ENCODE measurements at regions not wholly inside any gene's neighbourhood (a gene's known extent, or its start where the extent isn't known, plus 50 kb on each side); places are given as distances from the start of the nearest gene placed in this dataset.

DNA sequence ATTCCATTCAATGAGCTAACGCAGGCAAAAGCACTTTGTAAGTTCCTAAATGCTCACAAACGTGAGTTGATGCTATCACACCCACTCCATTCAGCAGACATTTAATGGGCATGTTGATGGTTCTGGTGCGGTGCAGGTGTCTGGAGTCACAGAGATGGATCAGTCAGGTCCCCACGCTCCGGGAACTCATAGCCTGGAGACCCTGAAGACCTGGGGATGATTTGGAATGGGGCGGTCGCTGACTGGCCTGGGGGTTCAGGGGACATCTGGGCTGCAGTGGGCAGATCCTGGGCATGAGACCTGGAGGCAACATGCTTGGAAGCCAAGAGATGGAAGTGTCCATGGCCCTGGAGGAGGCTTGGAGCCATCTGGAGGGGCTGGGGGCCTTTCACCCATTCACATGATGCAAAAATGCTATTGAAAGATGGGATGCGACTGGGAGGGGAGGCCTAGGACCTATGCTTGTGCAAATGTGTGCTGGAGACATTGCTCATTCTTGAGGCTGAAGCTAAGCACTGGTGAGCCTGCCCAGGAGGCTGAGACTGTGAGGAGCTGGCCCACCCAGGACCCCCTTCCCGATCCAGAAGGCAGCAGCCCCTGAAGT lies 522.6 kb downstream of the GLRX3 start:
- Histone ChIP-seq H3K27ac (replicated peaks) (no peak overlapping the region), H3K27me3 (ENCODE audit: insufficient read depth, poor library complexity, severe bottlenecking) (no peaks in the 10 kb centered on the region), H3K4me3 (replicated peaks; ENCODE audit: insufficient read depth, low read length) (no peak overlapping the region)
- no peak for DNase-seq (ENCODE audit: low read depth in 1 of 2, low spot score in 1 of 2)
- TF ChIP-seq, protein P1, sequence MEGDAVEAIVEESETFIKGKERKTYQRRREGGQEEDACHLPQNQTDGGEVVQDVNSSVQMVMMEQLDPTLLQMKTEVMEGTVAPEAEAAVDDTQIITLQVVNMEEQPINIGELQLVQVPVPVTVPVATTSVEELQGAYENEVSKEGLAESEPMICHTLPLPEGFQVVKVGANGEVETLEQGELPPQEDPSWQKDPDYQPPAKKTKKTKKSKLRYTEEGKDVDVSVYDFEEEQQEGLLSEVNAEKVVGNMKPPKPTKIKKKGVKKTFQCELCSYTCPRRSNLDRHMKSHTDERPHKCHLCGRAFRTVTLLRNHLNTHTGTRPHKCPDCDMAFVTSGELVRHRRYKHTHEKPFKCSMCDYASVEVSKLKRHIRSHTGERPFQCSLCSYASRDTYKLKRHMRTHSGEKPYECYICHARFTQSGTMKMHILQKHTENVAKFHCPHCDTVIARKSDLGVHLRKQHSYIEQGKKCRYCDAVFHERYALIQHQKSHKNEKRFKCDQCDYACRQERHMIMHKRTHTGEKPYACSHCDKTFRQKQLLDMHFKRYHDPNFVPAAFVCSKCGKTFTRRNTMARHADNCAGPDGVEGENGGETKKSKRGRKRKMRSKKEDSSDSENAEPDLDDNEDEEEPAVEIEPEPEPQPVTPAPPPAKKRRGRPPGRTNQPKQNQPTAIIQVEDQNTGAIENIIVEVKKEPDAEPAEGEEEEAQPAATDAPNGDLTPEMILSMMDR (IDR thresholded peaks at IDR 0.05; ENCODE audit: insufficient read depth, low read length), result no peak
- TF ChIP-seq SPI1 (IDR thresholded peaks at IDR 0.05; ENCODE audit: borderline replicate concordance, low read depth) (no peak), GABPA (IDR thresholded peaks at IDR 0.05; ENCODE audit: low read depth) (no peak), POLR2AphosphoS5 (IDR thresholded peaks at IDR 0.05; ENCODE audit: low read depth) (no peak)
- TF ChIP-seq, protein P2, sequence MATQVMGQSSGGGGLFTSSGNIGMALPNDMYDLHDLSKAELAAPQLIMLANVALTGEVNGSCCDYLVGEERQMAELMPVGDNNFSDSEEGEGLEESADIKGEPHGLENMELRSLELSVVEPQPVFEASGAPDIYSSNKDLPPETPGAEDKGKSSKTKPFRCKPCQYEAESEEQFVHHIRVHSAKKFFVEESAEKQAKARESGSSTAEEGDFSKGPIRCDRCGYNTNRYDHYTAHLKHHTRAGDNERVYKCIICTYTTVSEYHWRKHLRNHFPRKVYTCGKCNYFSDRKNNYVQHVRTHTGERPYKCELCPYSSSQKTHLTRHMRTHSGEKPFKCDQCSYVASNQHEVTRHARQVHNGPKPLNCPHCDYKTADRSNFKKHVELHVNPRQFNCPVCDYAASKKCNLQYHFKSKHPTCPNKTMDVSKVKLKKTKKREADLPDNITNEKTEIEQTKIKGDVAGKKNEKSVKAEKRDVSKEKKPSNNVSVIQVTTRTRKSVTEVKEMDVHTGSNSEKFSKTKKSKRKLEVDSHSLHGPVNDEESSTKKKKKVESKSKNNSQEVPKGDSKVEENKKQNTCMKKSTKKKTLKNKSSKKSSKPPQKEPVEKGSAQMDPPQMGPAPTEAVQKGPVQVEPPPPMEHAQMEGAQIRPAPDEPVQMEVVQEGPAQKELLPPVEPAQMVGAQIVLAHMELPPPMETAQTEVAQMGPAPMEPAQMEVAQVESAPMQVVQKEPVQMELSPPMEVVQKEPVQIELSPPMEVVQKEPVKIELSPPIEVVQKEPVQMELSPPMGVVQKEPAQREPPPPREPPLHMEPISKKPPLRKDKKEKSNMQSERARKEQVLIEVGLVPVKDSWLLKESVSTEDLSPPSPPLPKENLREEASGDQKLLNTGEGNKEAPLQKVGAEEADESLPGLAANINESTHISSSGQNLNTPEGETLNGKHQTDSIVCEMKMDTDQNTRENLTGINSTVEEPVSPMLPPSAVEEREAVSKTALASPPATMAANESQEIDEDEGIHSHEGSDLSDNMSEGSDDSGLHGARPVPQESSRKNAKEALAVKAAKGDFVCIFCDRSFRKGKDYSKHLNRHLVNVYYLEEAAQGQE (IDR thresholded peaks at IDR 0.05; ENCODE audit: insufficient replicate concordance, low read depth), result no peak

DNA sequence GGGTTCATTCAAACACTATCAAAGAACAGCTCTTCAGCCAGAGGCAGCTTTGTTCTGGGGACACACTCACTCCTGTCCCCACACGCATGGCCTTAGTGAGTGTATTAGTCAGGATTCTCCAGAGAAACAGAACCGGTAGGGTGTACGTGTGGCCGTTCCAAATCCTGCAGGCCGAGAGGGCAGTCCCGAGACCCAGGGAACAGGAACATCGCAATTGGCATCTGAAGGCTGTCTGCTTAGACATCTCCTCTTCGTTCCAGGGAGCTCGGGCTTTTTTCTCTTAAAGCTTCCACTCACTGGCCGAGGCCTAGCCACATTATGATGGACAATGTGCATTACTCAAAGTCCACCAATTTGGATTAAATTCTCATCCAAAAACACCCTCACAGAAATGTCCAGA lies 523.3 kb downstream of the GLRX3 start:
- no peak overlapping the region for H3K4me3 ChIP-seq (replicated peaks; ENCODE audit: insufficient read depth, low read length)
- H3K27ac ChIP-seq (replicated peaks), result no peak overlapping the region
- TF ChIP-seq GABPA (IDR thresholded peaks at IDR 0.05; ENCODE audit: low read depth) (no peak), POLR2AphosphoS5 (IDR thresholded peaks at IDR 0.05; ENCODE audit: low read depth) (no peak), SPI1 (IDR thresholded peaks at IDR 0.05; ENCODE audit: borderline replicate concordance, low read depth) (no peak)
- TF ChIP-seq, protein P2 (IDR thresholded peaks at IDR 0.05; ENCODE audit: insufficient replicate concordance, low read depth), result no peak
- TF ChIP-seq, protein P1 (IDR thresholded peaks at IDR 0.05; ENCODE audit: insufficient read depth, low read length), result no peak
- H3K27me3 ChIP-seq (ENCODE audit: insufficient read depth, poor library complexity, severe bottlenecking), result no peaks in the 10 kb centered on the region
- DNase-seq (ENCODE audit: low read depth in 1 of 2, low spot score in 1 of 2), result no peak

DNA sequence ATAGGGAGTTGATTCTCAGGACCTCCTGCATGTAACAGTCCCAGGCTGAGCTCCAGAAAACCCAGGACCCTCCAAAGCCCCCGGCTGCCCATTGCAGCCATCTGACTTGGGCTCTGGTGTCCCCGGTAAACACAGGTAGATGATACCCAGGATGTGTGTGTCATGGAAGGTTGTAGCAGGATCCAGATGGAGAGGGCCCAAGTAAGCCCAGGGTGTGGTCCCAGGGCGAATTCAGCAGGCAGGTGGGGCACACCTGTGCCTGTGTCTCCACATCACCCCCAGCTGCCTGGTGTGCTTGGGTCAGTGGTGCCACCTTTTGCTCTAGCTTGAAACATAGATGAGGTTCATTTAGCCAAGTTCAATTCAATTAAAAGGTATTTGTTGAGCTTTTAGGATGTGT lies 524.1 kb downstream of the GLRX3 start:
- TF ChIP-seq SPI1 (IDR thresholded peaks at IDR 0.05; ENCODE audit: borderline replicate concordance, low read depth) (no peak), POLR2AphosphoS5 (IDR thresholded peaks at IDR 0.05; ENCODE audit: low read depth) (no peak), GABPA (IDR thresholded peaks at IDR 0.05; ENCODE audit: low read depth) (no peak)
- TF ChIP-seq, protein P1 (IDR thresholded peaks at IDR 0.05; ENCODE audit: insufficient read depth, low read length), result no peak
- TF ChIP-seq, protein P2 (IDR thresholded peaks at IDR 0.05; ENCODE audit: insufficient replicate concordance, low read depth), result no peak
- Histone ChIP-seq H3K4me3 (replicated peaks; ENCODE audit: insufficient read depth, low read length) (no peak overlapping the region), H3K27me3 (ENCODE audit: insufficient read depth, poor library complexity, severe bottlenecking) (no peaks in the 10 kb centered on the region), H3K27ac (replicated peaks) (no peak overlapping the region)
- no peak for DNase-seq (ENCODE audit: low read depth in 1 of 2, low spot score in 1 of 2)
